SK-N-SH treated with all-trans-retinoic acid at 6 μM for 48 hours (cell line): ENCODE measurements at regions not wholly inside any gene's neighbourhood (a gene's known extent, or its start where the extent isn't known, plus 50 kb on each side); places are given as distances from the start of the nearest gene placed in this dataset.

ENCODE experiments used
- ZFP30 ChIP-seq: fragments of 450-650 bp; formaldehyde crosslinking; IDR thresholded peaks from 2 replicates; pipeline ENCODE4 v1.5.0; 2022; ENCODE audit warnings: mild to moderate bottlenecking, moderate library complexity
- TF ChIP-seq, protein P1 (sequence below): fragments of 250-450 bp; sonication (Bioruptor Pico); IDR thresholded peaks from 2 replicates; pipeline ENCODE4 v1.8.0; 2020; ENCODE audit warnings: mild to moderate bottlenecking, moderate library complexity, borderline replicate concordance

DNA sequence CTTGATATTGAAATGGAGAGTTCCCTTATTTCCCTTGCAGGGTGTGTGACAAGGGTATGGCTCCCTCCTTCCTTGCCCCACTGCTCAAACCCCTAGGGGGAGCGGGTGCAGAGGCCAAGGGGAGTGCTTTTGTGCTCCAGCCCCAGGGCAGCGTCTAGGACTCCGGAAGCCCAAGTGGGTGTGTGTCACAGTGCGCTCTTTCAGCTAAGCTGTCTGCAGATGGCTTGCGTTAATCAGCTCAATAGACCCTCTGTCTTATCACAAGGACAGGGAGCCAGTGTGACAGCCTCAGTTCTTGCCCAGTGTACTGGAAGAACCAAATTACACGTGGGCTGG, 523.6 kb upstream of the LMCD1 start:
- no peak for TF ChIP-seq ZFP30 (CRISPR knock-in tag)
- TF ChIP-seq, protein P1, sequence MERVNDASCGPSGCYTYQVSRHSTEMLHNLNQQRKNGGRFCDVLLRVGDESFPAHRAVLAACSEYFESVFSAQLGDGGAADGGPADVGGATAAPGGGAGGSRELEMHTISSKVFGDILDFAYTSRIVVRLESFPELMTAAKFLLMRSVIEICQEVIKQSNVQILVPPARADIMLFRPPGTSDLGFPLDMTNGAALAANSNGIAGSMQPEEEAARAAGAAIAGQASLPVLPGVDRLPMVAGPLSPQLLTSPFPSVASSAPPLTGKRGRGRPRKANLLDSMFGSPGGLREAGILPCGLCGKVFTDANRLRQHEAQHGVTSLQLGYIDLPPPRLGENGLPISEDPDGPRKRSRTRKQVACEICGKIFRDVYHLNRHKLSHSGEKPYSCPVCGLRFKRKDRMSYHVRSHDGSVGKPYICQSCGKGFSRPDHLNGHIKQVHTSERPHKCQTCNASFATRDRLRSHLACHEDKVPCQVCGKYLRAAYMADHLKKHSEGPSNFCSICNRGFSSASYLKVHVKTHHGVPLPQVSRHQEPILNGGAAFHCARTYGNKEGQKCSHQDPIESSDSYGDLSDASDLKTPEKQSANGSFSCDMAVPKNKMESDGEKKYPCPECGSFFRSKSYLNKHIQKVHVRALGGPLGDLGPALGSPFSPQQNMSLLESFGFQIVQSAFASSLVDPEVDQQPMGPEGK (CRISPR knock-in tag), result no peak
